Upper lobe of right lung (tissue), 1 donor: ENCODE measurements at regions not wholly inside any gene's neighbourhood (a gene's known extent, or its start where the extent isn't known, plus 50 kb on each side); places are given as distances from the start of the nearest gene placed in this dataset.

Source experiments
- ATAC-seq: fragments of 200-7000 bp; cut with Tn5 transposase; one replicate; pipeline ENCODE4 v1.9.1; 2020; ENCODE audit warnings: mild to moderate bottlenecking, moderate library complexity
- DNase-seq: peaks from one replicate; pipeline ENCODE4 v3.0.0-alpha.2; 2020
- H3K27ac ChIP-seq: fragments of 200-600 bp; one replicate; pipeline ENCODE4 v1.8.0; 2022
- H3K27me3 ChIP-seq: fragments of 200-600 bp; one replicate; pipeline ENCODE4 v1.8.0; 2022; ENCODE audit warnings: mild to moderate bottlenecking
- H3K36me3 ChIP-seq: fragments of 200-600 bp; one replicate; pipeline ENCODE4 v1.8.0; 2022
- H3K4me1 ChIP-seq: fragments of 200-600 bp; one replicate; pipeline ENCODE4 v1.8.0; 2022
- H3K4me3 ChIP-seq: fragments of 200-600 bp; one replicate; pipeline ENCODE4 v1.8.0; 2022; ENCODE audit warnings: mild to moderate bottlenecking
- H3K9me3 ChIP-seq: fragments of 200-600 bp; one replicate; pipeline ENCODE4 v1.8.0; 2022
- CTCF ChIP-seq: fragments of 200-600 bp; IDR thresholded peaks from one replicate; pipeline ENCODE4 v1.8.0; 2022; ENCODE audit warnings: antibody characterized with exemption
- intact Hi-C: fragments of 100-400 bp; cut with DNase I; formaldehyde crosslinking; loops from one replicate; pipeline ENCODE4 v1.11.0; 2022
- donor health status: DM: no; HTN: yes; CAD: no; lungs with severe emphysema.

- H3K36me3 ChIP-seq = no peaks in the 10 kb centered on the region
- H3K4me1 ChIP-seq = no peaks in the 10 kb centered on the region
- intact Hi-C loops = no loop called here
- DNase-seq (no peak), ATAC-seq (no peak)
- no peak overlapping the region for H3K4me3 ChIP-seq
- no peaks in the 10 kb centered on the region for H3K9me3 ChIP-seq
- H3K27me3 ChIP-seq = peaks cover 4% of the 10 kb centered on the region
- H3K27ac ChIP-seq = no peak overlapping the region
- no peak for TF ChIP-seq CTCF
Measured at GRCh38 chr2:239543702-239544101, 142.9 kb upstream of the HDAC4 start.

GRCh38 chr2:239540174-239540573 is 139.4 kb upstream of the HDAC4 start:
- intact Hi-C loops = no loop called here
- Histone ChIP-seq H3K27me3 (peaks cover 4% of the 10 kb centered on the region), H3K4me1 (no peaks in the 10 kb centered on the region), H3K4me3 (no peak overlapping the region), H3K36me3 (no peaks in the 10 kb centered on the region), H3K27ac (no peak overlapping the region), H3K9me3 (no peaks in the 10 kb centered on the region)
- no peak for ATAC-seq
- peak; percentile 37 for DNase-seq
- TF ChIP-seq CTCF = no peak

- no peak for TF ChIP-seq CTCF
- Histone ChIP-seq H3K36me3 (no peaks in the 10 kb centered on the region), H3K4me3 (no peak overlapping the region), H3K4me1 (no peaks in the 10 kb centered on the region), H3K27me3 (peaks cover 4% of the 10 kb centered on the region), H3K9me3 (no peaks in the 10 kb centered on the region), H3K27ac (no peak overlapping the region)
- ATAC-seq (no peak), DNase-seq (peak; percentile 26)
- intact Hi-C loops = no loop called here
Measured at GRCh38 chr2:239539776-239540100, 138.9 kb upstream of the HDAC4 start.

GRCh38 chr2:239539083-239539775 is 138.4 kb upstream of the HDAC4 start:
- DNase-seq (no peak), ATAC-seq (no peak)

GRCh38 chr2:239538357-239539052 is 137.7 kb upstream of the HDAC4 start:
- no peak overlapping the region for H3K4me3 ChIP-seq
- intact Hi-C loops = no loop called here

More at GRCh38 chr2:239539083-239539775, 138.4 kb upstream of the HDAC4 start:
- H3K9me3 ChIP-seq = no peaks in the 10 kb centered on the region
- peaks cover 4% of the 10 kb centered on the region for H3K27me3 ChIP-seq
- H3K27ac ChIP-seq = no peak overlapping the region
- H3K4me3 ChIP-seq = no peak overlapping the region
- no peak for TF ChIP-seq CTCF
- H3K4me1 ChIP-seq = no peaks in the 10 kb centered on the region
- no peaks in the 10 kb centered on the region for H3K36me3 ChIP-seq
- intact Hi-C loops = no loop called here

More at GRCh38 chr2:239538357-239539052, 137.7 kb upstream of the HDAC4 start:
- no peak for TF ChIP-seq CTCF
- H3K27ac ChIP-seq = no peak overlapping the region
- DNase-seq (peak; percentile 49), ATAC-seq (no peak)
- no peaks in the 10 kb centered on the region for H3K4me1 ChIP-seq
- peaks cover 4% of the 10 kb centered on the region for H3K27me3 ChIP-seq
- no peaks in the 10 kb centered on the region for H3K9me3 ChIP-seq
- no peaks in the 10 kb centered on the region for H3K36me3 ChIP-seq
